AML-193 (cell line): ENCODE measurements at regions not wholly inside any gene's neighbourhood (a gene's known extent, or its start where the extent isn't known, plus 50 kb on each side); places are given as distances from the start of the nearest gene placed in this dataset.

Experiments
- DNase-seq, 2 experiments: peaks; one replicate each; lab custom pipeline; 2025; lab: John Stamatoyannopoulos, UW

GRCh38 chr22:22094514-22094913, 111.9 kb upstream of the TOP3B start:
- no peak for DNase-seq

DNA sequence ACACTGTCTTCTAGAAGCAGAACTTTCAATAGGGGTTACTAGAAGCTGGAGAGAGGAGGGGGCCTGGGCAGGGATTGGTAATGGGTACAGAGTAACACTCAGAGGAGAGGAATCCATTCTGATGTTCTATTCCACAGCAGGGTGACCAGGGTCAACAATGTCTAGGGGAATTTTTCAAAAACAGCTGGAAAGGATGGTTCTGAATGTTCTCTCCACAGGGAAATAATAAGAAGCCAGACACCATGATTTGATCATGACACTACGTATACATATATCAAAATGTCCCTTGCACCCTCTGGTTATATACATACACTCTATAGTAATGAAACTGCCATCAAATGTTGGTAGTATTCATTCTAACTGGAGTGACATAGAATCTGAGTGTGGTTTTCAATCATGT, 111.2 kb upstream of the TOP3B start:
- no peak for DNase-seq

GRCh38 chr22:22092974-22093373, 110.4 kb upstream of the TOP3B start:
- no peak for DNase-seq

DNA sequence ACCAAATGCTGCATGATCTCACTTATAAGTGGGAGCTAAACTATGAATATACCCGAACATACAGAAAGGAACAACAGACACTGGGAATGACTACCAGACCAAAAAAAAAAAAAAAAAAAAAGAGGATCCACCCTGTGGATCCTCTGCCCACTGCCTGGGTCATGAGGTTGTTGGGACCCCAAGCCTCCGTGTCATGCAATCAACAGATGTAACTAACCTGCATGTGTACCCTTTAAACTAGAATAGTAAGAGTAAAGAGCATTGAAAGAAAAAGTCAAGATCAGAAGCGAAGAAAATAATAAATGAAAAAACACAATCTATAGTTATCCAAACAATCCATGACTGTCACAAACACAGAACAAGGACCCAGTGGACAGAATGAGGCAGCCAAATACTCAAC, 109.5 kb upstream of the TOP3B start:
- DNase-seq, result no peak

DNA sequence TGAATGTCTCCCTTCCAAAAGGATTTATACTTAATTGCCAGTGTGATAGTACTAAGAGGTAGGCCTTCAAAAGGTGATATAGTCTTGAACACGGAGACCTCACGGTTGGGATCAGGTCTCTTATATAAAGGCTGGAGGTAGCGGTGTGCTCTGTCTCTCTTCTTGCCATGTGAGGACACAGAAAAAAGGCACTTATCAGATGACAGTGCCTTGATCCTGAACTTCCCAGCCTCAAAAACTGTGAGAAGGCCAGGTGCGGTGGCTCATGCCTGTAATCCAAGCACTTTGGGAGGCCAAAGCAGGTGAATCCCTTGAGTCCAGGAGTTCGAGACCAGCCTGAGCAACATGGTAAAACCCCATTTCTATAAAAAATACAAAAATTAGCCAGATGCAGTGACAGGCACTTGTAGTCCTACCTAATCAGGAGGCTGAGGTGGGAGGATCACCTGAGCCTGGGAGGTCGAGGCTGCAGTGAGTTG, 108.9 kb upstream of the TOP3B start:
- no peak for DNase-seq

DNA sequence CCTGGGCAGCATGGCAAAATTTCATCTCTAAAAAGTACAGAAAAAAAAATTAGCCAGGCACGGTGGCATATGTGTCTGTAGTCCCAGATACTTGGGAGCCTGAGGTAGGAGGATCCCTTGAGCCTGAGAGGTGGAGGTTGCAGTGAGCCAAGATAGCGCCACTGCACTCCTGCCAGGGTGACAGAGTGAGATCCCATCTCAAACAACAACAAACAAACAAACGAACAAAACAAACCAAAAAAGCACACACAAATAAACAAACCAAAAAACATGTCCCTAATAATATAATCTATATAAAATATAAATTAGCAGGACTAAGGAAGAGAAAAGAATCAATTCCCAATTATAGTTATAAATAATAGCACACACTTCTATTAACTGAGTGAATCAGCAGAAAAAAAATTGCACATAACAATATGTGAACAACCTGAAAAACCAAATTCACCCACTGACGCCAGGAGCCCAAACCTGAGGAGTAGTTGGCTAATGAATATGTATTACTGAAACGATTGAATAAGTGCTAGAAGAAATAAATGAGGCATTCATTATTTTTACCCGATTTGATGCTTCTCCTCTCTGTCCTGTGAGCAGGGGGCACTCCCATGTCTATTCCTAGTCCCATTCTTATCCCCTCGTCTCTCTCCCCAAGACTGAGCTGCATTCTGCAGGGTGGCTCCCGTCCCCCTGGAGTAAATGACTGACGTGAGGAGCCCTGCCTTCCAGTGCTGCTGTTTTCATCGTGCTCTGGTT, 108.2 kb upstream of the TOP3B start:
- no peak for DNase-seq

DNA sequence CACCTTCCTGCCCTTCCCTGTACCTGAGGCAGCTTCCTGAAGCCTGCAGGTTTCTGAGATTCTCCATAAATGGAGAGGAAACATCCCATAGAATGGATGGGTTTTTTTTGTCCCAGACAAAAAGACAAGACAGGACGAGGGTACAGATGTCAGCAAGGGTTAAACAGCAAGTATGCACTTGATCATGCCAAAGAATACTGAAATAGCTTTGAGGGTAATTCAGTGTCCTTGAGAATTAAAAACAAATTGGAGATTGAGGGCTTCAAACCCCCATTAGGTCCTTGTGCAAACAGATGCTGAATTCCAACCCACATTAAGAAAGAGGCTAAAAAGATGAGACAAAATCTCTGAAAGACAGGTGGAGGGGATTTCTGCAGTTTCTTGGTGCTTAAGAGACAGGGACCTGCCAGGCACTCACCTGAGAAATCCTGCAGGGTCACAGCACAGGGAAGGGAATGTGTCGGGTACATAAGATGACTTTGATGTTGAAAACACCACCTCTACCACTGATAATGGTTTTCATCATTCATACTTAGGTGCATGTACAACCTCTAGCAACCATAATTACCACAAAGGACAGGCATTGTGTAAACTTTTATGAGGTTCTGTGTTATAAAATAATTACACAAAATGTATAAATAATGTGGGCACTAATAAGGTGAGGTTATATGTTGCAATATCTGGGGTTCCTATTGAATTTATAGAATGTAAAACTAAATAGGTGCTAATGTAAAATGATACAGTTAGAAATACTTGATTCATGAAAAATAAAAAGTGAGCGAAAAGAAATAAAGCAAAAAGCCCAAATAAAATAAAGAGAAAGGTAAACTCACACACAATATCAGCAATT, 107.1 kb upstream of the TOP3B start:
- no peak for DNase-seq

DNA sequence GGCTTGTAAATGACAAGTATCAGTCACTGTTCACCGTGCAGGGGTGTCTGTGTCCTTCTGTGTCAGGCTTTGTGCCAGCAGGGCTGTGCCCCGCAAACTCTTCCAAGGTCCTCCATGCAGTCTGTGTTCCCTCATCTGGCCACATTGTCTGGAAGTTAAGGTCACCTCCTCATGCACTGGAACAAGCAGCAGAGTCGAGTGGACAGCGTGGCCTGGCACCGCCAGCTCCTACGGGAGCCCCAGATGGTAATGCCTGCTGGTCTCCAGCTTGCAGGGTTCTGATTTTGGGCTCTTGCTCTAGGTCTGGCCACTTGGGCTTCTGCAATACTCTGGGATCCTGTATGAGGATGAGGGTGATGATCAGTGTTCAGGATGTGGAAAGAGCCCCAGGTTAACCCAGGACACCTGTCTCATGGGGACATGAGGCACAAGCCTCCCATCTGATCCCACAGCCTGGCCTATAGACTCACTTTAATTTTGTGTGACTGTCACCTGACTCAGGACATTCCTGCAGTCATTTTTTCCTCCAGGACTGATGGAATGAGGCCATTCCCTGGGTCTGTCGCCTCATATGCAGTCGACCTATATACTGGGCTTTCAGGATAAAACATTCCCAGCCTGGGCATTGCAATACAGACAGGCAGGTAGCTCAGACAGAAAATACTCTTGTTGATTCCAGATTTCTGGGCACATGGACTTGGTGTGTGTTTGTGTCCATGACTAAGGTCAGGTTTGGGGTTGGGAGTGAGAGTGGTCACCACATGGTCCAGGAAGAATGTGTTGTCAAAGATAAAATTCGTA, 106.3 kb upstream of the TOP3B start:
- DNase-seq, result no peak

- no peak for DNase-seq
These were observed 105.5 kb upstream of the TOP3B start for GRCh38 chr22:22087854-22088657.

- no peak for DNase-seq
These were observed 104.0 kb upstream of the TOP3B start for GRCh38 chr22:22086501-22087158.

DNA sequence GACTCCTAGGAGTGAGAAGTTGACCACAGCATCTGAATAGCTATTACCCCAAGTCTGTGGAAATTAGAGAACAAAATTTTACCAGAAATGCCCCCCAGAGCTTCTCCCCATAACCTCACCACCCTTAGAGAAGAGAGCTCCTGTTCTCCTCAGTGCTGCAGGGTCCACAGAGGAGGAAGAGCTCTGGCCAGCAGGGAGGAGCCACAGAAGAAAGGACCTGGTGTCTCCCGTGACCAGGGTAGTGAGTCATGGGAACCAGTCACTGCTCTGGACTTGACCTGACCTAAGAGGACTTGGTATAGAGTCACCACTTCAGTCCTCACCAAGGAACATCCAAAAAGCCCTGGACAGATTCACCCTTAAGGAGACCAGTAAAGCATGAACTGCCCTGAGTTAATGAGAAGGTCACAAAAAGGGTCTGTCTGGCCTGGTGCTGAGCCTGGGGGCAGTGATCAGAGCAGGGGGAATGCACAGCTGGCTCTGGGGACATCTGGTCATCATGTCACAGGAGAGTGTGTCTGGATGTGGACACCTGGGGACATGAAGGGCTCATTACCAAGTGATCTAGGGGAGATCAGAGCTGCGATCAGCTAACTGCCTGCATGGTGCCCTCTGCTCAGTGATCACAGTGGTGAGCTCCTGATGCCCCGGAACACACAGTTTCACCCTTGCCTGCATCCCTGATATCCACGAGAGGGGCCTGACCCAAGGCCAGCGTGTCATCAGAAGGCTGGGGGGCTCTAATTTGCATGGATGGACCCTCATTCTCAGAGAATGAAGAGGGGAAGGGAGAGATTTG, 103.3 kb upstream of the TOP3B start:
- DNase-seq, result no peak

GRCh38 chr22:22084089-22084711, 101.6 kb upstream of the TOP3B start:
- DNase-seq, result no peak

DNA sequence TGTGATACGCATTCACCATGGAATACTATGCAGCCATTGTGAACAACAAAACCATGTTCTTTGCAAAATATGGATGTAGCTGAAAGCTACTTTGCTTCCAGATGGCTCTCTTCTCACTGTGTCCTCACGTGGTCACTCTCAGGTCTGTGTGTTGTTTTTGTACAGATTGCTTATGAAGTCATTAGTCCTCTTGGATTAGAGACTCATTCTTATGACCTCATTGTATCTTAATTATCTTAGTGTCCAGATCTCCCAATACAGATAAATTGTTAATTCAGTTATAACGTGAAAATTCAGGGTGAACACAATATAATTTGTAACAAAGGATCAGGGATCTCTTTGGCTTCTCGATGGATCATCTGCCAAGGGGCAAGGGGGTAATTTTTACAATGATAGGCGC, 100.4 kb upstream of the TOP3B start:
- no peak for DNase-seq

DNA sequence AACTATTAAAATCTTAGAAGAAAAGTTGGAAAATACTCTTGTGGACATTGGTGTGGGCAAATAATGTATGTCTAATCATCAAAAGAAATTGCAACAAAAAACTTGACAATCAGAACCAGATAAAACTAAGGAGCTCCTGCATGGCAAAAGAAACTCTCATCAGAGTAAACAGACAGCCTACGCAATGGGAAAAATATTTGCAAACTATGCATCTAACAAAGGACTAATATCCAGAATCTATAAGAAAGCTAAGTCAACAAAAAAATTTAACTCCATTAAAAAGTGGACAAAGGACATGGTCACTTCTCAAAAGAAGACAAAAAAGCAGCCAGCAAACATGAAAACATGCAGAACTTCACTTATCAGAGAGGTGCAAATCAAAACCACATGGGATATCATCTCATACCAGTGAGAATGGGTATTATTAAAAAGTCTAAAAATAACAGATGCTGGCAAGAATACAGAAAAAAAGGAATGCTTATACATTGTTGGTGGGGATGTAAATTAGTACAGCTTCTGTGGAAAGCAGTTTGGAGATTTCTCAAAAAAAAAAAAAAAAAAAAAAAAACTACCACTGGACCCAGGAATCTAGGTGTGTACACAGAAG, 99.7 kb upstream of the TOP3B start:
- DNase-seq, result no peak

DNA sequence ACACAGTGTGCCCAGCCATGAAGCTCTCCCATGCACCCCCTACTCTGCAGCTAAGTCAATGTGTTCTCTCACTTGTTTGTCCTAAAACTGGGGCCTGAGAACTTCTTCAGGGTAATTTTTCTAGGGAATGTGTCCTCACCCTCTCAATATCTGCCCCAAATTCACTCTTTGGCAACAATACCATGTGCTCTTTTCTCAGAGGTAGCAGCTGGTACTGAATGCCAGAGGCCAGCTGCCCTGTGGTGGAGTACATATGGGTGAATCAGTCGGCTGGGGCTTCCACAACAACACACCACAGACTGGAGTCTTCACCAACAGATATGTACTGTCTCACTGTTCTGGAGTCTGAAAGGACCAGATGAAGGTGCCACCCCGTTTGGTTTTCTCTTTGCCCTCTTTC, 97.7 kb upstream of the TOP3B start:
- no peak for DNase-seq

- DNase-seq, result no peak
These were observed 97.0 kb upstream of the TOP3B start for GRCh38 chr22:22079404-22080148.

GRCh38 chr22:22078329-22078728, 95.7 kb upstream of the TOP3B start:
- DNase-seq, result no peak

DNA sequence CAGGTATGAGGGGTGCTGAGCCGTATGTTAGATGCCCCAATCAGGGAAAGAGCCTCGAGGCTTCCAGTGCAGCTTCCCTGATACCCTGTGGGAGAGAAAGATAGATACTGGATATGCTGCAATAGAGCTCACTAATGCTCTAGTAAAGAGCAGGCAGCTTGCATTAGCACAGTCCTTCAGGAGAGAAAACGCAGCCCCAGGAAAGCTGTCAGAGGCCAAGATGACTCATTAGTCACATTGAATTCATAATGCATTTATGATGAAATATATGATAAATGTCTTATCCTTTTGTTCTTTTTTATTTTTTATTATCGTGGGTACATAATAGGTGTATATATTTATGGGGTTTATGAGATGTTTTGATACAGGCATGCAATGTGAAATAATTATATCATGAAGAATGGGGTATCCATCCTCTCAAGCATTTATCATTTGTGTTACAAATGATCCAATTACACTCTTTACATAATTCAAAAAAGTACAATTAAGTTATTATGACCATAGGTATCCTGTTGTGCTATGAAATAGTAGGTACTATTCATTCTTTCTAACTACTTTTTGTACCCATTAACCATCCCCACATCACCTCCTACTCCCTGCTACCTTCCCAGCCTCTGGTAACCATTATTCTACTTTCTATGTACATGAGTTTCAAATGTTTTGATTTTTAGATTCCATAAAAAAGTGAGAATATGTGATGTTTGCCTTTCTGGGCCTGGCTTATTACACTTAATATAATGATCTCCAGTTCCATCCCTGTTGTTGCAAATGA, 94.5 kb upstream of the TOP3B start:
- no peak for DNase-seq
